Panc1 (cell line): ENCODE measurements at regions not wholly inside any gene's neighbourhood (a gene's known extent, or its start where the extent isn't known, plus 50 kb on each side); places are given as distances from the start of the nearest gene placed in this dataset.

Experiments used
- SIN3A ChIP-seq: IDR thresholded peaks from 2 replicates; pipeline ENCODE4 v1.6.1; 2012; ENCODE audit warnings: low read depth, mild to moderate bottlenecking, low read length, moderate library complexity, borderline replicate concordance; ENCODE audit not compliant: insufficient read depth
- TF ChIP-seq, protein P1 (sequence below): fragments of 450-650 bp; IDR thresholded peaks from 2 replicates; pipeline ENCODE4 v1.5.1; 2017; ENCODE audit warnings: mild to moderate bottlenecking
- TF ChIP-seq, protein P2 (sequence below), 2 experiments: IDR thresholded peaks; 2 replicates each; pipeline ENCODE4 v1.6.1; 2011 to 2012; ENCODE audit warnings: low read depth in 2 of 2, control low read depth in 1 of 2, low read length in 1 of 2, mild to moderate bottlenecking in 1 of 2, moderate library complexity in 1 of 2; ENCODE audit not compliant: insufficient read depth in 1 of 2

DNA sequence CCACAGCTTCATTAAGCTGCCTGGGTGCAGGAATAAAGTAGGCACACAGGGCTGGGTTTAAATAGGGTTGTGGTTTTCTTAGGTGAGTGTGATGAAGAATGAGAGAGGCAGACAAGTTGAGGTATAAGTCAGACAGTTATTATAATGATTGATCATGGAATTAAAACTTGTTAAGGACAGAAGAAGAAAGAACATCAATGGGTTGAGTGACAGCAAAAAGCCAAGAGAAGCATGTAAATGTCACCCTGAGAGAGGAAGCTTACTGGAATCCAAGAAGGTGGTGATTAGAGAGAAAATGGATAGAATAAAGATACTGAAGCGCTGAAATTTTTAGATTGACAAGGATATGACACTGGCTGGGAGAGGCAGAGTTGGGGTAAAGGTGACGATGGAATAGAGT is 325.2 kb upstream of the SLITRK1 start:
- TF ChIP-seq, protein P1, sequence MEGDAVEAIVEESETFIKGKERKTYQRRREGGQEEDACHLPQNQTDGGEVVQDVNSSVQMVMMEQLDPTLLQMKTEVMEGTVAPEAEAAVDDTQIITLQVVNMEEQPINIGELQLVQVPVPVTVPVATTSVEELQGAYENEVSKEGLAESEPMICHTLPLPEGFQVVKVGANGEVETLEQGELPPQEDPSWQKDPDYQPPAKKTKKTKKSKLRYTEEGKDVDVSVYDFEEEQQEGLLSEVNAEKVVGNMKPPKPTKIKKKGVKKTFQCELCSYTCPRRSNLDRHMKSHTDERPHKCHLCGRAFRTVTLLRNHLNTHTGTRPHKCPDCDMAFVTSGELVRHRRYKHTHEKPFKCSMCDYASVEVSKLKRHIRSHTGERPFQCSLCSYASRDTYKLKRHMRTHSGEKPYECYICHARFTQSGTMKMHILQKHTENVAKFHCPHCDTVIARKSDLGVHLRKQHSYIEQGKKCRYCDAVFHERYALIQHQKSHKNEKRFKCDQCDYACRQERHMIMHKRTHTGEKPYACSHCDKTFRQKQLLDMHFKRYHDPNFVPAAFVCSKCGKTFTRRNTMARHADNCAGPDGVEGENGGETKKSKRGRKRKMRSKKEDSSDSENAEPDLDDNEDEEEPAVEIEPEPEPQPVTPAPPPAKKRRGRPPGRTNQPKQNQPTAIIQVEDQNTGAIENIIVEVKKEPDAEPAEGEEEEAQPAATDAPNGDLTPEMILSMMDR = no peak
- TF ChIP-seq, protein P2, sequence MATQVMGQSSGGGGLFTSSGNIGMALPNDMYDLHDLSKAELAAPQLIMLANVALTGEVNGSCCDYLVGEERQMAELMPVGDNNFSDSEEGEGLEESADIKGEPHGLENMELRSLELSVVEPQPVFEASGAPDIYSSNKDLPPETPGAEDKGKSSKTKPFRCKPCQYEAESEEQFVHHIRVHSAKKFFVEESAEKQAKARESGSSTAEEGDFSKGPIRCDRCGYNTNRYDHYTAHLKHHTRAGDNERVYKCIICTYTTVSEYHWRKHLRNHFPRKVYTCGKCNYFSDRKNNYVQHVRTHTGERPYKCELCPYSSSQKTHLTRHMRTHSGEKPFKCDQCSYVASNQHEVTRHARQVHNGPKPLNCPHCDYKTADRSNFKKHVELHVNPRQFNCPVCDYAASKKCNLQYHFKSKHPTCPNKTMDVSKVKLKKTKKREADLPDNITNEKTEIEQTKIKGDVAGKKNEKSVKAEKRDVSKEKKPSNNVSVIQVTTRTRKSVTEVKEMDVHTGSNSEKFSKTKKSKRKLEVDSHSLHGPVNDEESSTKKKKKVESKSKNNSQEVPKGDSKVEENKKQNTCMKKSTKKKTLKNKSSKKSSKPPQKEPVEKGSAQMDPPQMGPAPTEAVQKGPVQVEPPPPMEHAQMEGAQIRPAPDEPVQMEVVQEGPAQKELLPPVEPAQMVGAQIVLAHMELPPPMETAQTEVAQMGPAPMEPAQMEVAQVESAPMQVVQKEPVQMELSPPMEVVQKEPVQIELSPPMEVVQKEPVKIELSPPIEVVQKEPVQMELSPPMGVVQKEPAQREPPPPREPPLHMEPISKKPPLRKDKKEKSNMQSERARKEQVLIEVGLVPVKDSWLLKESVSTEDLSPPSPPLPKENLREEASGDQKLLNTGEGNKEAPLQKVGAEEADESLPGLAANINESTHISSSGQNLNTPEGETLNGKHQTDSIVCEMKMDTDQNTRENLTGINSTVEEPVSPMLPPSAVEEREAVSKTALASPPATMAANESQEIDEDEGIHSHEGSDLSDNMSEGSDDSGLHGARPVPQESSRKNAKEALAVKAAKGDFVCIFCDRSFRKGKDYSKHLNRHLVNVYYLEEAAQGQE (IDR thresholded peaks at IDR 0.05; ENCODE audit: insufficient read depth in 1 of 2, low read depth in 2 of 2, low read length in 1 of 2) = no peak
- TF ChIP-seq SIN3A = no peak
